GM18861 (cell line): ENCODE measurements at regions not wholly inside any gene's neighbourhood (a gene's known extent, or its start where the extent isn't known, plus 50 kb on each side); places are given as distances from the start of the nearest gene placed in this dataset.
A peak's percentile ranks its signal among the peaks of the same experiment; 100 is the strongest.

Experiments
- ATAC-seq: cut with Tn5 transposase; IDR thresholded peaks from one replicate; pipeline ENCODE4 v1.9.1; 2021; ENCODE audit not compliant: unreplicated experiment

GRCh38 chr13:99652141-99652540, 150.9 kb downstream of the TM9SF2 start:
- no peak for ATAC-seq

- no peak for ATAC-seq
Observed at GRCh38 chr13:99651016-99651415, 149.7 kb downstream of the TM9SF2 start.

GRCh38 chr13:99650410-99650809, 149.1 kb downstream of the TM9SF2 start:
- no peak for ATAC-seq

GRCh38 chr13:99648927-99649326, 147.7 kb downstream of the TM9SF2 start:
- ATAC-seq = no peak

- ATAC-seq = no peak
Observed at GRCh38 chr13:99648066-99648665, 146.9 kb downstream of the TM9SF2 start.

- no peak for ATAC-seq
Observed at GRCh38 chr13:99647596-99647985, 146.3 kb downstream of the TM9SF2 start.

GRCh38 chr13:99646866-99647595, 145.8 kb downstream of the TM9SF2 start:
- ATAC-seq = no peak

- no peak for ATAC-seq
Observed at GRCh38 chr13:99642841-99643240, 141.6 kb downstream of the TM9SF2 start.

GRCh38 chr13:99642006-99642405, 140.7 kb downstream of the TM9SF2 start:
- ATAC-seq = no peak

- no peak for ATAC-seq
Observed at GRCh38 chr13:99640260-99640659, 139.0 kb downstream of the TM9SF2 start.

GRCh38 chr13:99639126-99639525, 137.9 kb downstream of the TM9SF2 start:
- no peak for ATAC-seq

GRCh38 chr13:99636728-99637353, 135.6 kb downstream of the TM9SF2 start:
- ATAC-seq = peak; percentile 88

GRCh38 chr13:99636306-99636705, 135.0 kb downstream of the TM9SF2 start:
- ATAC-seq = no peak

- no peak for ATAC-seq
Observed at GRCh38 chr13:99634672-99635071, 133.4 kb downstream of the TM9SF2 start.

- no peak for ATAC-seq
Observed at GRCh38 chr13:99630269-99630898, 129.1 kb downstream of the TM9SF2 start.

- no peak for ATAC-seq
Observed at GRCh38 chr13:99629641-99630040, 128.4 kb downstream of the TM9SF2 start.

- no peak for ATAC-seq
Observed at GRCh38 chr13:99628442-99628841, 127.2 kb downstream of the TM9SF2 start.

- no peak for ATAC-seq
Observed at GRCh38 chr13:99626461-99627082, 125.3 kb downstream of the TM9SF2 start.

- ATAC-seq = no peak
Observed at GRCh38 chr13:99624936-99625540, 123.8 kb downstream of the TM9SF2 start.

GRCh38 chr13:99620806-99621205, 119.5 kb downstream of the TM9SF2 start:
- ATAC-seq = no peak

- no peak for ATAC-seq
Observed at GRCh38 chr13:99619207-99619606, 117.9 kb downstream of the TM9SF2 start.
